GM19468 (cell line): ENCODE measurements at regions not wholly inside any gene's neighbourhood (a gene's known extent, or its start where the extent isn't known, plus 50 kb on each side); places are given as distances from the start of the nearest gene placed in this dataset.
A peak's percentile ranks its signal among the peaks of the same experiment; 100 is the strongest.

Experiments
- ATAC-seq: cut with Tn5 transposase; IDR thresholded peaks from one replicate; pipeline ENCODE4 v1.9.1; 2021; ENCODE audit warnings: mild to moderate bottlenecking, moderate library complexity, moderate number of reproducible peaks; ENCODE audit not compliant: unreplicated experiment; ENCODE audit errors: extremely low read depth

- no peak for ATAC-seq
These were observed 54.0 kb upstream of the PRPS1L1 start for GRCh38 chr7:18081617-18082016.

GRCh38 chr7:18082169-18082568 lies 54.5 kb upstream of the PRPS1L1 start:
- ATAC-seq = no peak

- ATAC-seq = no peak
These were observed 58.7 kb upstream of the PRPS1L1 start for GRCh38 chr7:18086165-18087025.

- no peak for ATAC-seq
These were observed 59.5 kb upstream of the PRPS1L1 start for GRCh38 chr7:18087026-18087686.

GRCh38 chr7:18087687-18088078 lies 60.0 kb upstream of the PRPS1L1 start:
- no peak for ATAC-seq

- ATAC-seq = no peak
These were observed 68.4 kb upstream of the PRPS1L1 start for GRCh38 chr7:18096087-18096486.

- no peak for ATAC-seq
These were observed 74.9 kb upstream of the PRPS1L1 start for GRCh38 chr7:18102576-18102975.

- ATAC-seq = no peak
These were observed 76.0 kb upstream of the PRPS1L1 start for GRCh38 chr7:18103436-18104218.

- ATAC-seq = no peak
These were observed 82.1 kb upstream of the PRPS1L1 start for GRCh38 chr7:18109762-18110161.

GRCh38 chr7:18116661-18117060 lies 89.0 kb upstream of the PRPS1L1 start:
- ATAC-seq = no peak

GRCh38 chr7:18117482-18117881 lies 89.8 kb upstream of the PRPS1L1 start:
- no peak for ATAC-seq

- ATAC-seq = no peak
These were observed 92.3 kb upstream of the PRPS1L1 start for GRCh38 chr7:18119985-18120384.

GRCh38 chr7:18123508-18124239 lies 96.0 kb upstream of the PRPS1L1 start:
- no peak for ATAC-seq

GRCh38 chr7:18125476-18125875 lies 97.8 kb upstream of the PRPS1L1 start:
- ATAC-seq = no peak

GRCh38 chr7:18126281-18126680 lies 98.6 kb upstream of the PRPS1L1 start:
- no peak for ATAC-seq

GRCh38 chr7:18128846-18129245 lies 101.2 kb upstream of the PRPS1L1 start:
- ATAC-seq = no peak

GRCh38 chr7:18132811-18133210 lies 105.2 kb upstream of the PRPS1L1 start:
- no peak for ATAC-seq

GRCh38 chr7:18133921-18134320 lies 106.3 kb upstream of the PRPS1L1 start:
- no peak for ATAC-seq

- no peak for ATAC-seq
These were observed 113.3 kb upstream of the PRPS1L1 start for GRCh38 chr7:18140943-18141342.

GRCh38 chr7:18144166-18144565 lies 116.5 kb upstream of the PRPS1L1 start:
- ATAC-seq = peak; percentile 44
